NT2/D1 (cell line): ENCODE measurements at regions not wholly inside any gene's neighbourhood (a gene's known extent, or its start where the extent isn't known, plus 50 kb on each side); places are given as distances from the start of the nearest gene placed in this dataset.

Experiments
- DNase-seq: peaks from one replicate; pipeline ENCODE4 v3.0.0-alpha.2; 2011; ENCODE audit warnings: low read depth, low spot score
- H3K27me3 ChIP-seq: 2 replicates; pipeline ENCODE4 v1.6.0; 2011; ENCODE audit warnings: mild to moderate bottlenecking; ENCODE audit not compliant: insufficient read length, insufficient read depth
- H3K36me3 ChIP-seq: 2 replicates; pipeline ENCODE4 v1.6.1; 2011; ENCODE audit warnings: mild to moderate bottlenecking, low read length, mixed read lengths; ENCODE audit not compliant: insufficient read depth, insufficient read length
- H3K4me1 ChIP-seq: 2 replicates; pipeline ENCODE4 v1.5.1; 2011; ENCODE audit not compliant: insufficient read depth, insufficient read length
- H3K4me3 ChIP-seq: 2 replicates; pipeline ENCODE4 v1.5.1; 2011; ENCODE audit warnings: low read depth; ENCODE audit not compliant: insufficient read length
- H3K9ac ChIP-seq: 2 replicates; pipeline ENCODE4 v1.6.0; 2011; ENCODE audit warnings: low read depth; ENCODE audit not compliant: insufficient read length
- H3K9me3 ChIP-seq: 2 replicates; pipeline ENCODE4 v1.5.1; 2011; ENCODE audit warnings: mild to moderate bottlenecking, low read length; ENCODE audit not compliant: insufficient read depth
- SUZ12 ChIP-seq: IDR thresholded peaks from 2 replicates; pipeline ENCODE4 v1.6.1; 2011; ENCODE audit not compliant: insufficient read length, insufficient read depth; ENCODE audit errors: extremely low read depth
- YY1 ChIP-seq: IDR thresholded peaks from 2 replicates; pipeline ENCODE4 v1.6.1; 2011; ENCODE audit not compliant: insufficient read length, insufficient read depth
- ZNF274 ChIP-seq: IDR thresholded peaks from 2 replicates; pipeline ENCODE4 v1.6.1; 2011; ENCODE audit warnings: mild to moderate bottlenecking, low read depth, low read length

- no peak for DNase-seq
- H3K9me3 ChIP-seq, result no peaks in the 10 kb centered on the region
- no peaks in the 10 kb centered on the region for H3K4me1 ChIP-seq
- no peak overlapping the region for H3K9ac ChIP-seq
- no peak for TF ChIP-seq YY1
- TF ChIP-seq SUZ12, result no peak
- no peak for TF ChIP-seq ZNF274
- no peak overlapping the region for H3K4me3 ChIP-seq
- no peaks in the 10 kb centered on the region for H3K36me3 ChIP-seq
- no peaks in the 10 kb centered on the region for H3K27me3 ChIP-seq
Observed at GRCh38 chr14:31937730-31938346, 139.3 kb upstream of the ARHGAP5 start.

- TF ChIP-seq SUZ12, result no peak
- no peak for TF ChIP-seq ZNF274
- TF ChIP-seq YY1, result no peak
- no peaks in the 10 kb centered on the region for H3K27me3 ChIP-seq
- no peak for DNase-seq
- no peak overlapping the region for H3K4me3 ChIP-seq
- H3K9ac ChIP-seq, result no peak overlapping the region
- no peaks in the 10 kb centered on the region for H3K9me3 ChIP-seq
- H3K4me1 ChIP-seq, result no peaks in the 10 kb centered on the region
- H3K36me3 ChIP-seq, result no peaks in the 10 kb centered on the region
Observed at GRCh38 chr14:31939934-31940333, 137.2 kb upstream of the ARHGAP5 start.

- no peak for DNase-seq
- no peaks in the 10 kb centered on the region for H3K36me3 ChIP-seq
- H3K9me3 ChIP-seq, result no peaks in the 10 kb centered on the region
- H3K9ac ChIP-seq, result no peak overlapping the region
- H3K4me1 ChIP-seq, result no peaks in the 10 kb centered on the region
- TF ChIP-seq ZNF274 (no peak), SUZ12 (no peak), YY1 (no peak)
- H3K27me3 ChIP-seq, result no peaks in the 10 kb centered on the region
- no peak overlapping the region for H3K4me3 ChIP-seq
Observed at GRCh38 chr14:31941487-31941886, 135.6 kb upstream of the ARHGAP5 start.

GRCh38 chr14:31942166-31942841 lies 134.8 kb upstream of the ARHGAP5 start:
- H3K27me3 ChIP-seq, result no peaks in the 10 kb centered on the region
- H3K4me1 ChIP-seq, result no peaks in the 10 kb centered on the region
- H3K9me3 ChIP-seq, result no peaks in the 10 kb centered on the region
- no peaks in the 10 kb centered on the region for H3K36me3 ChIP-seq
- H3K9ac ChIP-seq, result no peak overlapping the region
- no peak overlapping the region for H3K4me3 ChIP-seq
- TF ChIP-seq SUZ12 (no peak), ZNF274 (no peak), YY1 (no peak)
- no peak for DNase-seq

GRCh38 chr14:31943217-31943799 lies 133.8 kb upstream of the ARHGAP5 start:
- H3K27me3 ChIP-seq, result no peaks in the 10 kb centered on the region
- no peaks in the 10 kb centered on the region for H3K36me3 ChIP-seq
- no peaks in the 10 kb centered on the region for H3K9me3 ChIP-seq
- H3K9ac ChIP-seq, result no peak overlapping the region
- DNase-seq, result no peak
- H3K4me1 ChIP-seq, result no peaks in the 10 kb centered on the region
- TF ChIP-seq YY1 (no peak), ZNF274 (no peak), SUZ12 (no peak)
- H3K4me3 ChIP-seq, result no peak overlapping the region

- H3K9me3 ChIP-seq, result no peaks in the 10 kb centered on the region
- no peaks in the 10 kb centered on the region for H3K4me1 ChIP-seq
- no peak overlapping the region for H3K4me3 ChIP-seq
- H3K9ac ChIP-seq, result no peak overlapping the region
- H3K36me3 ChIP-seq, result no peaks in the 10 kb centered on the region
- no peak for TF ChIP-seq SUZ12
- no peak for TF ChIP-seq ZNF274
- no peak for TF ChIP-seq YY1
- DNase-seq, result no peak
- H3K27me3 ChIP-seq, result no peaks in the 10 kb centered on the region
Observed at GRCh38 chr14:31943861-31944255, 133.2 kb upstream of the ARHGAP5 start.

- H3K9me3 ChIP-seq, result no peaks in the 10 kb centered on the region
- no peak overlapping the region for H3K4me3 ChIP-seq
- no peaks in the 10 kb centered on the region for H3K27me3 ChIP-seq
- no peaks in the 10 kb centered on the region for H3K4me1 ChIP-seq
- H3K36me3 ChIP-seq, result no peaks in the 10 kb centered on the region
- TF ChIP-seq YY1, result no peak
- TF ChIP-seq ZNF274, result no peak
- no peak for TF ChIP-seq SUZ12
- no peak overlapping the region for H3K9ac ChIP-seq
- DNase-seq, result no peak
Observed at GRCh38 chr14:31944256-31945073, 132.6 kb upstream of the ARHGAP5 start.
